Esophagus squamous epithelium (tissue), 4 donors: ENCODE measurements at regions not wholly inside any gene's neighbourhood (a gene's known extent, or its start where the extent isn't known, plus 50 kb on each side); places are given as distances from the start of the nearest gene placed in this dataset.

Source experiments
- POLR2A ChIP-seq, 4 donors: fragments of 450-650 bp; IDR thresholded peaks; one replicate each; pipeline ENCODE4 v1.6.1; 2017; ENCODE audit warnings: antibody characterized with exemption in 4 of 4, mild to moderate bottlenecking in 4 of 4, moderate library complexity in 3 of 4
- TF ChIP-seq, protein P1 (sequence below), 6 experiments: fragments of 450-650 bp in 4 of 6; fragments of 200-600 bp in 2 of 6; sonication (generic) in 2 of 6; IDR thresholded peaks; one replicate each; pipeline ENCODE4 v1.5.1; 2016 to 2019; ENCODE audit warnings: antibody characterized with exemption in 6 of 6, mild to moderate bottlenecking in 4 of 6, moderate library complexity in 4 of 6

DNA sequence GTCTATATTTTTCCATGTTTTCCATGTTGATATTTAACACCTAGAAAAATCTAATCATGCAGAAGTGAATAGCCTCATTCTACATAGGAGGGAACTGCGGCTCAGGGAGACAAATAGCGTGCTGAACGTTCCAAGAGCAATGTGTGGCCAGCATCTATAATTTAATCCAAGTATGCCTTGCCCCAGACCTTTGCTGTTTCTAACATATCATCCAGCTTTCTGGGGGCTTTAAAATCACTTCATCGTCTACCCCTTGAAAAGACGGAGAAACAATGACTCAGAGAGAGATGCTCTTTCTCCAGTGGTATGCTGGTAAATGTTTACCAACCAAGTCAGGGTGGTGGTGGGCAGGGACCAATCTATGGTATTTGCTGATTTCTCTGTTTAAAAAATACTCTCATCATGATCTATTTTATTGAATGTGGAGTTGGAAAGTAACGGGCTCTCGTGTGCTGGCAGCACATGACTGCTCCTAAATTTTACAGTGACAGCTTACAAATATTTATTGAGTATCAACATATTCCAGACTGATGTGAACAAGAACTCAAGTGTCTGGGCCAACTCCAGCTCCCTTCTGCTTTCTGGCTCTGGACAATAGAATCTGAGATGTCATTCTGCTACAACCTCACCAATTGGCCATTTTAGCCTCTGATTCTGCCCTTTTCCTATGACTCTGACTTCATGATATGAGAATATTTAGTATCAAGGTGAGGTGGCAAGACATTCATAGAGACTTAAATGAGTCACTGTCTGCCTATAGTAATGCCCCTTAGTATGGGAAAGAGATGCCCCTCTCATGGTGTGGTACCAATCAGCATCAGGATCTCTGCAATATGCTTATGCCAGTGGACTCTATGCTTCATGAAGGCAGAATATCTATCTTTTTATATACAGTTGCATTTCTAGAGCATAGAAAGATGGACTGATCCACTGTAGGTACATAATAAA is 407.4 kb upstream of the TNC start:
- TF ChIP-seq, protein P1, sequence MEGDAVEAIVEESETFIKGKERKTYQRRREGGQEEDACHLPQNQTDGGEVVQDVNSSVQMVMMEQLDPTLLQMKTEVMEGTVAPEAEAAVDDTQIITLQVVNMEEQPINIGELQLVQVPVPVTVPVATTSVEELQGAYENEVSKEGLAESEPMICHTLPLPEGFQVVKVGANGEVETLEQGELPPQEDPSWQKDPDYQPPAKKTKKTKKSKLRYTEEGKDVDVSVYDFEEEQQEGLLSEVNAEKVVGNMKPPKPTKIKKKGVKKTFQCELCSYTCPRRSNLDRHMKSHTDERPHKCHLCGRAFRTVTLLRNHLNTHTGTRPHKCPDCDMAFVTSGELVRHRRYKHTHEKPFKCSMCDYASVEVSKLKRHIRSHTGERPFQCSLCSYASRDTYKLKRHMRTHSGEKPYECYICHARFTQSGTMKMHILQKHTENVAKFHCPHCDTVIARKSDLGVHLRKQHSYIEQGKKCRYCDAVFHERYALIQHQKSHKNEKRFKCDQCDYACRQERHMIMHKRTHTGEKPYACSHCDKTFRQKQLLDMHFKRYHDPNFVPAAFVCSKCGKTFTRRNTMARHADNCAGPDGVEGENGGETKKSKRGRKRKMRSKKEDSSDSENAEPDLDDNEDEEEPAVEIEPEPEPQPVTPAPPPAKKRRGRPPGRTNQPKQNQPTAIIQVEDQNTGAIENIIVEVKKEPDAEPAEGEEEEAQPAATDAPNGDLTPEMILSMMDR (IDR thresholded peaks at IDR 0.05): no peak
- TF ChIP-seq POLR2A (IDR thresholded peaks at IDR 0.05): no peak
